Right lobe of liver (tissue), 6 donors: ENCODE measurements at regions not wholly inside any gene's neighbourhood (a gene's known extent, or its start where the extent isn't known, plus 50 kb on each side); places are given as distances from the start of the nearest gene placed in this dataset.

ENCODE experiments used
- ATAC-seq, 4 donors: fragments of 200-7000 bp; cut with Tn5 transposase; one replicate each; pipeline ENCODE4 v1.9.1; 2020; ENCODE audit warnings: mild to moderate bottlenecking in 4 of 4, moderate library complexity in 4 of 4
- DNase-seq, 3 donors: peaks; one replicate each; pipeline ENCODE4 v3.0.0-alpha.2; 2020
- H3K27ac ChIP-seq, 3 donors: fragments of 200-600 bp; one replicate each; pipeline ENCODE4 v1.8.0; 2022
- H3K27me3 ChIP-seq, 2 donors: fragments of 200-600 bp; one replicate each; pipeline ENCODE4 v1.8.0; 2022
- H3K36me3 ChIP-seq, 4 donors: fragments of 200-600 bp; sonication (generic) in 1 of 4; one replicate each; pipeline versions ENCODE4 v1.5.1 to v1.8.0; 2017 to 2022; ENCODE audit warnings: control low read depth in 1 of 4
- H3K4me1 ChIP-seq, 4 donors: fragments of 200-600 bp; sonication (generic) in 1 of 4; one replicate each; pipeline versions ENCODE4 v1.5.1 to v1.8.0; 2017 to 2022; ENCODE audit warnings: control low read depth in 1 of 4
- H3K4me3 ChIP-seq, 3 donors: fragments of 200-600 bp; one replicate each; pipeline ENCODE4 v1.8.0; 2022
- H3K9me3 ChIP-seq, 4 donors: fragments of 200-600 bp; sonication (generic) in 1 of 4; one replicate each; pipeline versions ENCODE4 v1.5.1 to v1.8.0; 2017 to 2022; ENCODE audit warnings: control low read depth in 1 of 4
- CTCF ChIP-seq, 4 donors: fragments of 200-600 bp in 3 of 4; fragments of 450-650 bp in 1 of 4; IDR thresholded peaks; one replicate each; pipeline versions ENCODE4 v1.5.1 to v1.8.0; 2016 to 2022; ENCODE audit warnings: antibody characterized with exemption in 4 of 4, mild to moderate bottlenecking in 2 of 4
- POLR2A ChIP-seq: fragments of 450-650 bp; IDR thresholded peaks from one replicate; pipeline ENCODE4 v1.6.1; 2017; ENCODE audit warnings: antibody characterized with exemption, mild to moderate bottlenecking
- WGBS: methylation state at CpG from one replicate; pipeline ENCODE4 v1.1.6; 2018; ENCODE audit warnings: low coverage, low lambda C conversion rate; ENCODE audit not compliant: insufficient coverage; ENCODE audit errors: missing lambda C conversion rate; 5-methylcytosine and 5-hydroxymethylcytosine counted together
- intact Hi-C, 2 donors: fragments of 100-400 bp; cut with DNase I; formaldehyde crosslinking; loops; one replicate each; pipeline versions ENCODE4 v1.11.2 to v1.14.1; 2022
- donor health status: DM: no; HTN: yes; CAD: no.
- donor health status: DM: no; HTN: no; CAD: no.
- donor health status: DM: no; HTN: no; CAD: no.
- donor health status: DM: no; HTN: yes; CAD: no.
- donor health status: DM: no; HTN: yes; CAD: no.

- no peaks in the 10 kb centered on the region for H3K4me1 ChIP-seq
- no peak overlapping the region for H3K27ac ChIP-seq
- no peaks in the 10 kb centered on the region for H3K36me3 ChIP-seq
- no peaks in the 10 kb centered on the region for H3K27me3 ChIP-seq
- DNase-seq (no peak), ATAC-seq (no peak)
- no peaks in the 10 kb centered on the region for H3K9me3 ChIP-seq
- no peak overlapping the region for H3K4me3 ChIP-seq
- TF ChIP-seq POLR2A = no peak
- 16% methylated on average over 2 of the region's 2 CpGs for WGBS
- intact Hi-C loops = no loop called here
These were observed 566.9 kb upstream of the RGMB start for GRCh38 chr5:98206566-98206965.

- no peaks in the 10 kb centered on the region for H3K27me3 ChIP-seq
- intact Hi-C loops = no loop called here
- H3K9me3 ChIP-seq = no peaks in the 10 kb centered on the region
- no peaks in the 10 kb centered on the region for H3K4me1 ChIP-seq
- no peak for TF ChIP-seq CTCF (IDR thresholded peaks at IDR 0.05)
- no peak for TF ChIP-seq POLR2A
- DNase-seq (no peak), ATAC-seq (no peak)
- no peaks in the 10 kb centered on the region for H3K36me3 ChIP-seq
- no peak overlapping the region for H3K4me3 ChIP-seq
- no peak overlapping the region for H3K27ac ChIP-seq
These were observed 564.0 kb upstream of the RGMB start for GRCh38 chr5:98209418-98209817.

GRCh38 chr5:98214240-98215051, 559.0 kb upstream of the RGMB start:
- ATAC-seq (no peak), DNase-seq (no peak)
- Histone ChIP-seq H3K27ac (no peak overlapping the region), H3K4me3 (no peak overlapping the region), H3K9me3 (no peaks in the 10 kb centered on the region), H3K27me3 (no peaks in the 10 kb centered on the region), H3K4me1 (no peaks in the 10 kb centered on the region), H3K36me3 (no peaks in the 10 kb centered on the region)
- WGBS = 55% methylated on average over 7 of the region's 7 CpGs
- TF ChIP-seq CTCF (IDR thresholded peaks at IDR 0.05) (no peak), POLR2A (no peak)
- intact Hi-C loops = no loop called here

- DNase-seq = no peak
- Histone ChIP-seq H3K4me1 (no peaks in the 10 kb centered on the region), H3K4me3 (no peak overlapping the region), H3K27me3 (no peaks in the 10 kb centered on the region), H3K36me3 (no peaks in the 10 kb centered on the region), H3K27ac (no peak overlapping the region), H3K9me3 (no peaks in the 10 kb centered on the region)
- no peak for ATAC-seq
- intact Hi-C loops = no loop called here
- TF ChIP-seq CTCF (IDR thresholded peaks at IDR 0.05) (no peak), POLR2A (no peak)
- 47% methylated on average over 1 of the region's 1 CpG for WGBS
These were observed 556.3 kb upstream of the RGMB start for GRCh38 chr5:98217138-98217537.

GRCh38 chr5:98218838-98219237, 554.6 kb upstream of the RGMB start:
- no peak for TF ChIP-seq CTCF (IDR thresholded peaks at IDR 0.05)
- no peak for TF ChIP-seq POLR2A
- intact Hi-C loops = no loop called here
- WGBS = 28% methylated on average over 2 of the region's 2 CpGs
- Histone ChIP-seq H3K4me1 (no peaks in the 10 kb centered on the region), H3K4me3 (no peak overlapping the region), H3K36me3 (no peaks in the 10 kb centered on the region), H3K9me3 (no peaks in the 10 kb centered on the region), H3K27ac (no peak overlapping the region), H3K27me3 (no peaks in the 10 kb centered on the region)
- no peak for ATAC-seq
- no peak for DNase-seq
